GM12878 (cell line): ENCODE measurements at regions not wholly inside any gene's neighbourhood (a gene's known extent, or its start where the extent isn't known, plus 50 kb on each side); places are given as distances from the start of the nearest gene placed in this dataset.

ENCODE experiments used
- ATAC-seq: fragments of 200-7000 bp; cut with Tn5 transposase; 3 replicates; pipeline ENCODE4 v1.9.1; 2020; ENCODE audit warnings: mild to moderate bottlenecking, moderate library complexity
- BruUV-seq: library from RNA; stranded (reverse); fragments of 400-500 nt; replicated peaks from 2 replicates; lab custom pipeline; 2021; lab: Mats Ljungman, UMichigan
- CTCF ChIA-PET: fragments of 300-600 bp; sonication (Branson Sonifier 250); formaldehyde crosslinking; extraction: SDS; loops from one replicate; lab custom pipeline; 2021; ENCODE audit warnings: inconsistent platforms; lab: Yijun Ruan, JAX
- POLR2A ChIA-PET: fragments of 350-600 bp; formaldehyde crosslinking; extraction: SDS; loops from one replicate; lab custom pipeline; 2021; ENCODE audit warnings: inconsistent platforms; lab: Charles Lee
- RAD21 ChIA-PET: fragments of 300-600 bp; sonication (Branson Sonifier 250); formaldehyde crosslinking; loops from one replicate; lab custom pipeline; 2023; ENCODE audit warnings: antibody characterized with exemption; ENCODE audit not compliant: unreplicated experiment; lab: Charles Lee
- SMC1A ChIA-PET: fragments of 300-600 bp; sonication (Branson Sonifier 250); formaldehyde crosslinking; loops from one replicate; lab custom pipeline; 2023; ENCODE audit not compliant: unreplicated experiment, uncharacterized antibody; lab: Charles Lee
- DNase-seq: peaks from one replicate; pipeline ENCODE4 v3.0.0-alpha.2; 2011; ENCODE audit warnings: low read depth, low spot score
- FAIRE-seq: peaks from 3 replicates; lab custom pipeline; 2011; peaks lifted over from hg19 to GRCh38; lab: Jason Lieb, UNC
- H2AFZ ChIP-seq: 2 replicates; pipeline ENCODE4 v1.6.0; 2011; ENCODE audit warnings: low read depth, low read length, control low read depth; ENCODE audit not compliant: control insufficient read depth
- H3K27ac ChIP-seq: 2 replicates; pipeline ENCODE4 v1.5.1; 2011; ENCODE audit warnings: control low read depth; ENCODE audit not compliant: control insufficient read depth, insufficient read depth
- H3K27me3 ChIP-seq, 2 experiments: replicated peaks in 1 of 2; 2 replicates each; pipeline versions ENCODE4 v1.6.0 to v1.6.1; 2011; ENCODE audit warnings: low read length in 1 of 2; ENCODE audit not compliant: control insufficient read depth in 2 of 2, insufficient read depth in 2 of 2
- H3K36me3 ChIP-seq, 2 experiments: 2 replicates each; pipeline ENCODE4 v1.5.1; 2011; ENCODE audit warnings: low read length in 1 of 2; ENCODE audit not compliant: control insufficient read depth in 2 of 2, insufficient read depth in 2 of 2
- H3K4me1 ChIP-seq: 2 replicates; pipeline ENCODE4 v1.6.1; 2011; ENCODE audit warnings: mild to moderate bottlenecking, low read length, moderate library complexity, mixed read lengths; ENCODE audit not compliant: control insufficient read depth, insufficient read depth
- H3K4me2 ChIP-seq: 2 replicates; pipeline ENCODE4 v1.6.0; 2011; ENCODE audit warnings: control low read depth; ENCODE audit not compliant: control insufficient read depth, insufficient read depth
- H3K4me3 ChIP-seq: fragments of 200-600 bp; sonication (generic); 2 replicates; pipeline ENCODE4 v1.5.1; 2016
- H3K79me2 ChIP-seq: 2 replicates; pipeline ENCODE4 v1.6.0; 2011; ENCODE audit warnings: low read length; ENCODE audit not compliant: control insufficient read depth, insufficient read depth
- H3K9ac ChIP-seq: 2 replicates; pipeline ENCODE4 v1.8.0; 2011; ENCODE audit warnings: low read length, control low read depth, mixed read lengths; ENCODE audit not compliant: control insufficient read depth, insufficient read depth
- H3K9me3 ChIP-seq: replicated peaks from 3 replicates; pipeline ENCODE4 v1.5.1; 2011; ENCODE audit warnings: mild to moderate bottlenecking, low read length; ENCODE audit not compliant: control insufficient read depth, insufficient read depth
- H4K20me1 ChIP-seq: 2 replicates; pipeline ENCODE4 v1.6.0; 2011; ENCODE audit not compliant: control insufficient read depth, insufficient read depth
- ATF7 ChIP-seq: fragments of 450-650 bp; IDR thresholded peaks from 2 replicates; pipeline ENCODE4 v1.6.1; 2016; ENCODE audit warnings: low read depth, mild to moderate bottlenecking
- CREB1 ChIP-seq: IDR thresholded peaks from 2 replicates; pipeline ENCODE4 v1.6.1; 2012; ENCODE audit warnings: low read depth, mild to moderate bottlenecking, inconsistent platforms
- E4F1 ChIP-seq: fragments of 450-650 bp; IDR thresholded peaks from 2 replicates; pipeline ENCODE4 v1.6.1; 2018; ENCODE audit warnings: borderline replicate concordance, mild to moderate bottlenecking; ENCODE audit not compliant: partially characterized antibody
- GATAD2B ChIP-seq: fragments of 450-650 bp; conservative IDR thresholded peaks from 2 replicates; pipeline ENCODE4 v1.6.1; 2017; ENCODE audit warnings: low read depth, mild to moderate bottlenecking, moderate library complexity
- MTA3 ChIP-seq: IDR thresholded peaks from 2 replicates; pipeline ENCODE4 v1.6.1; 2012; ENCODE audit warnings: low read length, inconsistent platforms, borderline replicate concordance
- NFYA ChIP-seq: IDR thresholded peaks from 2 replicates; pipeline ENCODE4 v1.6.1; 2011; ENCODE audit warnings: low read depth, mild to moderate bottlenecking, low read length, improper control_type of control experiment, borderline replicate concordance
- PAX5 ChIP-seq: IDR thresholded peaks from 2 replicates; pipeline ENCODE4 v1.6.1; 2011; ENCODE audit warnings: low read depth, low read length, borderline replicate concordance
- RELB ChIP-seq: fragments of 450-650 bp; IDR thresholded peaks from 2 replicates; pipeline ENCODE4 v1.6.1; 2017; ENCODE audit warnings: low read depth, mild to moderate bottlenecking, moderate library complexity
- STAT3 ChIP-seq: IDR thresholded peaks from 2 replicates; pipeline ENCODE4 v1.6.1; 2011; ENCODE audit warnings: low read depth, low read length, improper control_type of control experiment
- ZBTB40 ChIP-seq: fragments of 450-650 bp; IDR thresholded peaks from 2 replicates; pipeline ENCODE4 v1.6.1; 2016; ENCODE audit warnings: mild to moderate bottlenecking, moderate library complexity, borderline replicate concordance
- ZNF217 ChIP-seq: fragments of 450-650 bp; IDR thresholded peaks from 2 replicates; pipeline ENCODE4 v1.6.1; 2017; ENCODE audit warnings: antibody characterized with exemption, mild to moderate bottlenecking
- WGBS: methylation state at CpG from one replicate; pipeline ENCODE4 v1.1.6; 2016; ENCODE audit warnings: low lambda C conversion rate; ENCODE audit not compliant: insufficient replicate concordance, insufficient coverage; ENCODE audit errors: missing lambda C conversion rate; 5-methylcytosine and 5-hydroxymethylcytosine counted together
- in situ Hi-C: fragments of 300-500 bp; cut with MboI; formaldehyde crosslinking; loops from 9 replicates; pipeline ENCODE4 v1.14.3; 2018; ENCODE audit warnings: mixed read lengths
- intact Hi-C: fragments of 100-400 bp; cut with micrococcal nuclease; formaldehyde crosslinking; loops from one replicate; pipeline ENCODE4 v1.14.2; 2022; ENCODE audit not compliant: unreplicated experiment

GRCh38 chr1:54476530-54477109 is 70.4 kb upstream of the SSBP3 start (continued):
- TF ChIP-seq RELB (no peak), PAX5 (no peak), E4F1 (no peak), ZNF217 (no peak)

GRCh38 chr1:54475946-54476516 is 69.8 kb upstream of the SSBP3 start:
- ChIA-PET RAD21 (no interaction called here), SMC1A (no interaction called here), CTCF (no interaction called here), POLR2A (no interaction called here)
- Histone ChIP-seq H3K36me3 (no peaks in the 10 kb centered on the region), H3K4me3 (no peak overlapping the region), H3K9ac (no peak overlapping the region), H3K79me2 (no peaks in the 10 kb centered on the region), H3K4me2 (no peak overlapping the region), H4K20me1 (no peaks in the 10 kb centered on the region), H3K9me3 (no peaks in the 10 kb centered on the region), H2AFZ (no peak overlapping the region), H3K27me3 (peaks cover 9 to 16% of the 10 kb centered on the region in 2 experiments), H3K27ac (no peak overlapping the region), H3K4me1 (peaks cover 10% of the 10 kb centered on the region)
- in situ Hi-C loops = no loop called here
- no TSS peak for BruUV-seq
- DNase-seq = no peak
- 52% methylated on average over 7 of the region's 10 CpGs for WGBS
- no peak for ATAC-seq
- intact Hi-C loops = no loop called here
- no peak for FAIRE-seq
- TF ChIP-seq NFYA = no peak
- TF ChIP-seq GATAD2B = no peak
- TF ChIP-seq ATF7 = no peak
- no peak for TF ChIP-seq MTA3
- TF ChIP-seq STAT3 = no peak
- TF ChIP-seq CREB1 = no peak
- TF ChIP-seq ZBTB40 = no peak
